GM21529 (cell line): ENCODE measurements at regions not wholly inside any gene's neighbourhood (a gene's known extent, or its start where the extent isn't known, plus 50 kb on each side); places are given as distances from the start of the nearest gene placed in this dataset.

Source experiments
- ATAC-seq: cut with Tn5 transposase; IDR thresholded peaks from one replicate; pipeline ENCODE4 v1.9.1; 2021; ENCODE audit not compliant: unreplicated experiment

- no peak for ATAC-seq
These were observed 168.7 kb upstream of the LRFN2 start for GRCh38 chr6:40755749-40756452.

- ATAC-seq: no peak
These were observed 168.0 kb upstream of the LRFN2 start for GRCh38 chr6:40755046-40755681.

- ATAC-seq: no peak
These were observed 167.4 kb upstream of the LRFN2 start for GRCh38 chr6:40754461-40755045.

GRCh38 chr6:40753675-40754448 lies 166.7 kb upstream of the LRFN2 start:
- no peak for ATAC-seq

GRCh38 chr6:40753048-40753447 lies 165.9 kb upstream of the LRFN2 start:
- no peak for ATAC-seq

- no peak for ATAC-seq
These were observed 157.7 kb upstream of the LRFN2 start for GRCh38 chr6:40744835-40745234.

- no peak for ATAC-seq
These were observed 156.7 kb upstream of the LRFN2 start for GRCh38 chr6:40743690-40744446.

GRCh38 chr6:40743226-40743625 lies 156.1 kb upstream of the LRFN2 start:
- ATAC-seq: no peak

- ATAC-seq: no peak
These were observed 153.4 kb upstream of the LRFN2 start for GRCh38 chr6:40740518-40740917.

GRCh38 chr6:40738551-40739193 lies 151.5 kb upstream of the LRFN2 start:
- ATAC-seq: no peak

GRCh38 chr6:40735521-40735920 lies 148.4 kb upstream of the LRFN2 start:
- no peak for ATAC-seq

- ATAC-seq: no peak
These were observed 148.0 kb upstream of the LRFN2 start for GRCh38 chr6:40735121-40735520.

GRCh38 chr6:40734607-40735006 lies 147.4 kb upstream of the LRFN2 start:
- no peak for ATAC-seq

- ATAC-seq: no peak
These were observed 146.7 kb upstream of the LRFN2 start for GRCh38 chr6:40733770-40734396.

- no peak for ATAC-seq
These were observed 146.1 kb upstream of the LRFN2 start for GRCh38 chr6:40733290-40733689.

GRCh38 chr6:40732878-40733277 lies 145.7 kb upstream of the LRFN2 start:
- ATAC-seq: no peak

GRCh38 chr6:40728643-40729042 lies 141.5 kb upstream of the LRFN2 start:
- ATAC-seq: no peak

- ATAC-seq: no peak
These were observed 140.1 kb upstream of the LRFN2 start for GRCh38 chr6:40727271-40727670.

GRCh38 chr6:40726853-40727252 lies 139.7 kb upstream of the LRFN2 start:
- ATAC-seq: no peak

GRCh38 chr6:40725390-40725789 lies 138.2 kb upstream of the LRFN2 start:
- no peak for ATAC-seq
